Upper lobe of left lung (tissue), 4 donors: ENCODE measurements at regions not wholly inside any gene's neighbourhood (a gene's known extent, or its start where the extent isn't known, plus 50 kb on each side); places are given as distances from the start of the nearest gene placed in this dataset.

Experiments used
- EP300 ChIP-seq, 4 donors: sonication (generic); formaldehyde crosslinking; IDR thresholded peaks; one replicate each; pipeline ENCODE4 v1.5.1; 2017; ENCODE audit warnings: antibody characterized with exemption in 4 of 4, control low read depth in 2 of 4
- POLR2A ChIP-seq, 4 donors: fragments of 450-650 bp; IDR thresholded peaks; one replicate each; pipeline ENCODE4 v1.5.1; 2016 to 2017; ENCODE audit warnings: antibody characterized with exemption in 4 of 4, mild to moderate bottlenecking in 2 of 4
- POLR2AphosphoS5 ChIP-seq, 2 donors: sonication (generic); formaldehyde crosslinking; IDR thresholded peaks; one replicate each; pipeline ENCODE4 v1.5.1; 2017; ENCODE audit warnings: antibody characterized with exemption in 2 of 2
- TF ChIP-seq, protein P1 (sequence below), 6 experiments: fragments of 450-650 bp in 4 of 6; fragments of 200-600 bp in 2 of 6; sonication (generic) in 2 of 6; IDR thresholded peaks; one replicate each; pipeline ENCODE4 v1.5.1; 2016 to 2019; ENCODE audit warnings: antibody characterized with exemption in 6 of 6

- TF ChIP-seq, protein P1, sequence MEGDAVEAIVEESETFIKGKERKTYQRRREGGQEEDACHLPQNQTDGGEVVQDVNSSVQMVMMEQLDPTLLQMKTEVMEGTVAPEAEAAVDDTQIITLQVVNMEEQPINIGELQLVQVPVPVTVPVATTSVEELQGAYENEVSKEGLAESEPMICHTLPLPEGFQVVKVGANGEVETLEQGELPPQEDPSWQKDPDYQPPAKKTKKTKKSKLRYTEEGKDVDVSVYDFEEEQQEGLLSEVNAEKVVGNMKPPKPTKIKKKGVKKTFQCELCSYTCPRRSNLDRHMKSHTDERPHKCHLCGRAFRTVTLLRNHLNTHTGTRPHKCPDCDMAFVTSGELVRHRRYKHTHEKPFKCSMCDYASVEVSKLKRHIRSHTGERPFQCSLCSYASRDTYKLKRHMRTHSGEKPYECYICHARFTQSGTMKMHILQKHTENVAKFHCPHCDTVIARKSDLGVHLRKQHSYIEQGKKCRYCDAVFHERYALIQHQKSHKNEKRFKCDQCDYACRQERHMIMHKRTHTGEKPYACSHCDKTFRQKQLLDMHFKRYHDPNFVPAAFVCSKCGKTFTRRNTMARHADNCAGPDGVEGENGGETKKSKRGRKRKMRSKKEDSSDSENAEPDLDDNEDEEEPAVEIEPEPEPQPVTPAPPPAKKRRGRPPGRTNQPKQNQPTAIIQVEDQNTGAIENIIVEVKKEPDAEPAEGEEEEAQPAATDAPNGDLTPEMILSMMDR (IDR thresholded peaks at IDR 0.05): no peak
- no peak for TF ChIP-seq POLR2A (IDR thresholded peaks at IDR 0.05)
- TF ChIP-seq POLR2AphosphoS5 (IDR thresholded peaks at IDR 0.05): no peak
- no peak for TF ChIP-seq EP300 (IDR thresholded peaks at IDR 0.05)
Observed at GRCh38 chr3:189014526-189014925, 157.2 kb upstream of the TPRG1 start.
